LNCaP clone FGC (cell line): ENCODE measurements at regions not wholly inside any gene's neighbourhood (a gene's known extent, or its start where the extent isn't known, plus 50 kb on each side); places are given as distances from the start of the nearest gene placed in this dataset.

Experiments
- DNase-seq: peaks from one replicate; pipeline ENCODE4 v3.0.0-alpha.2; 2011; ENCODE audit warnings: low read depth
- H3K4me3 ChIP-seq: 2 replicates; pipeline ENCODE4 v1.5.1; 2011; ENCODE audit warnings: mild to moderate bottlenecking, low read depth, low read length, control low read depth
- TF ChIP-seq, protein P1 (sequence below): IDR thresholded peaks from 2 replicates; pipeline ENCODE4 v1.5.1; 2012; ENCODE audit warnings: mild to moderate bottlenecking; ENCODE audit not compliant: control insufficient read depth, insufficient read depth; ENCODE audit errors: extremely low read depth

- TF ChIP-seq, protein P1, sequence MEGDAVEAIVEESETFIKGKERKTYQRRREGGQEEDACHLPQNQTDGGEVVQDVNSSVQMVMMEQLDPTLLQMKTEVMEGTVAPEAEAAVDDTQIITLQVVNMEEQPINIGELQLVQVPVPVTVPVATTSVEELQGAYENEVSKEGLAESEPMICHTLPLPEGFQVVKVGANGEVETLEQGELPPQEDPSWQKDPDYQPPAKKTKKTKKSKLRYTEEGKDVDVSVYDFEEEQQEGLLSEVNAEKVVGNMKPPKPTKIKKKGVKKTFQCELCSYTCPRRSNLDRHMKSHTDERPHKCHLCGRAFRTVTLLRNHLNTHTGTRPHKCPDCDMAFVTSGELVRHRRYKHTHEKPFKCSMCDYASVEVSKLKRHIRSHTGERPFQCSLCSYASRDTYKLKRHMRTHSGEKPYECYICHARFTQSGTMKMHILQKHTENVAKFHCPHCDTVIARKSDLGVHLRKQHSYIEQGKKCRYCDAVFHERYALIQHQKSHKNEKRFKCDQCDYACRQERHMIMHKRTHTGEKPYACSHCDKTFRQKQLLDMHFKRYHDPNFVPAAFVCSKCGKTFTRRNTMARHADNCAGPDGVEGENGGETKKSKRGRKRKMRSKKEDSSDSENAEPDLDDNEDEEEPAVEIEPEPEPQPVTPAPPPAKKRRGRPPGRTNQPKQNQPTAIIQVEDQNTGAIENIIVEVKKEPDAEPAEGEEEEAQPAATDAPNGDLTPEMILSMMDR = no peak
- no peak overlapping the region for H3K4me3 ChIP-seq
- DNase-seq = no peak
Observed at GRCh38 chr1:29482064-29482463, 245.7 kb downstream of the PTPRU start.

- DNase-seq = no peak
- H3K4me3 ChIP-seq = no peak overlapping the region
- TF ChIP-seq, protein P1 = no peak
Observed at GRCh38 chr1:29481031-29481430, 244.7 kb downstream of the PTPRU start.

DNA sequence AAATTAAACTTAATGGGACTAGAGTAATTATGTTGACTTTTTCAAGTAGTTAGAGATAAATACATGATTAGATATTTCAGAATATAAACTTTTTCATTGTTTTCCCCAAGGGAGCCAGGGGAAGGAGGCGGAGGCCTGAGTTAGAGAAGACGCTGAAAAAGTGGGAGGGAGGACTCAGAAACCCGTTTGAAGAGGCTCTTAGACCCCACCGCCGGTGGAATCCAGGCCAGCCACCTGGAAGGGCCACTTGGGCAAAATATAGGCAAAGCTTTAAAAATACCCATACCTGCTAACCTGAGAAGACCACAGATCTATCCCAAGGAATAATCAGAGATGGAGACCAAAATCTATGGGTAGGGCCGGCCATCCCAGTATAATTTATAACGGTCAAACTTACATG is 242.6 kb downstream of the PTPRU start:
- no peak for DNase-seq
- TF ChIP-seq, protein P1 = no peak
- no peak overlapping the region for H3K4me3 ChIP-seq

DNA sequence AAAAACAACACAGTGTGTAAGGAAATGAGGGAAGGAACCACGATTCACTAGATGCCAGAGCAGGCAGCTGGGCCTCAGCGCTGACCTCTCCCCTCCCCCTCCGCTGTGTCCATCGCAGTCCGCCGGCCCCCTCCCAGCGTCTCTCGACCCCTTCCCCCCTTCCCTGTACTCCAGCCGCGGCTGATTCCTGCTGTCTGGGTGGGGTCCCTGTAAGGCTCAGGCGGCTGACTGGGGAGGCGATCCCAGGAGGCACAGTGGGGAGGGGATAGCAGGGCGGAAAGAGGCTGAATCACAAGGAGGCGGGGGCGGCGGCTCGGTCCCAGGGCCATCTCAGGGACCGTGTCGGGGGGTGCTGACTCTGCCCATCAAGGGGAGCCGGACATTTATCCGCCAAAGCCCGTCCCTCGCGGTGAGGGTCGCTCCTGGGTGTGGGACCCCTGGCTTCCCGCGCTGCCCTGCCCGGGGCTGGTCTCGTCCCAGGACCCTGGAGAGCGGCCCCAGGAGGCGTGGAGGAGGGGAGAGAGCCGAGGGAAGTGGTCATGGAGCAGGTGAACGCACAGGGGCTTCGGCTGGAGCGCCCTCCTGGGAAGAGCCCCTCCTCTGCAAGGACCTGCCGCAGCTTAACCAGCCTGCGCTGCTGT is 241.9 kb downstream of the PTPRU start:
- TF ChIP-seq, protein P1 = no peak
- no peak overlapping the region for H3K4me3 ChIP-seq

GRCh38 chr1:29475326-29475725 is 239.0 kb downstream of the PTPRU start:
- TF ChIP-seq, protein P1 = no peak
- H3K4me3 ChIP-seq = no peak overlapping the region
- no peak for DNase-seq

More for the DNA sequence above, 241.9 kb downstream of the PTPRU start:
- no peak for DNase-seq

DNA sequence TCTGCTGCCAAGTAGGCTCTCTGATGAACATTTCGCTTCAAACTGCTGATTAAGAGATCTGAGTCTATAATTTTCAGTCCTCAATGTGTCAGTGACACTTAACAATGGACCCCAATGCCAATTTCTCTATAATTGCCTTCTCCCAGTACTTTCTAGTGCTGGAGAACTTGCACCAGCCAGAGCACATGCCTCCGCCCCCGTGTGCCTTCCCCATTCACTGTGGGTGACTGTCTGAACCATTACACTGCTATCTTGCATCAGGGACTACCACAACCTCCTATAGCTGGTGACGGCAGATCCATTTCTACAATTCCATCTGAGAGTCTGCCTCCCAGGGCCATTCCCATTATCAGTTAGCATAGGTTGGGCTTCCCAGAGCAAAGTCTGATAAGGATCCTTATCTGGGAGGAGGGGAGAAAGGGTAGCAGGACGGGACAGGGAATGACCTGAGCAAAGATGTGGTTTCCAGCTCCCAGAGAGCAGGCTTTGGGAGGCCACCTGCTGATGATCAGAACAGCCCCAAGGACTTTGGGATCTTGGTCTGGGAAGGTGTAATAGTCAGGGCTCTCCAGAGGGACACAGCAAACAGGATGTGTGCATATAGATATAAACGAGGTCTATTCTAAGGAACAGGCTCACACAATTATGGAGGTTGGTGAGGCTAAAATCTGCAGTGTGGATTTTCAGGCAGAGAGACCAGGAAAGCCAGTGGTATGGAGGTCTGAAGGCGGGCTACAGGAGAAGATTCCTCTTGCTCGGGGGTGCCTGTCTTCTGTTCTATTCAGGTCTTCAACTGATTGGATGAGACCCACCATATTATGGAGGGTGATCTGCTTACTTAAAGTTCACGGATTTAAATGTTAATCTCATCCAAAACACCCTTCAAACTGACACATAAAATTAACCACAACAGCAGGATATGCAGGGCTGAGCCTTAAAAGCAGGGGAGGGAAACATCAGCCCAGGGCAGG is 238.2 kb downstream of the PTPRU start:
- no peak overlapping the region for H3K4me3 ChIP-seq
- DNase-seq = no peak
- TF ChIP-seq, protein P1 = no peak
